ENCODE measurements at regions not wholly inside any gene's neighbourhood (a gene's known extent, or its start where the extent isn't known, plus 50 kb on each side); places are given as distances from the start of the nearest gene placed in this dataset.
"Not testable (repeated sequence)": the region's sequence is repeated elsewhere in the genome, so short reads cannot be mapped to it uniquely, and the experiment has no call there.

GRCh38 chr12:46608431-46609272 is 217.1 kb downstream of the SLC38A4 start:
- Histone ChIP-seq H3K9ac (ENCODE audit: low read depth in 1 of 3, low read length in 3 of 3) (no peak overlapping the region), H3K27ac (ENCODE audit: low read depth, low read length) (peak overlapping the region; percentile 34), H3K27me3 (ENCODE audit: control insufficient read depth in 3 of 3, insufficient read depth in 3 of 3, low read length in 3 of 3) (no peaks in the 10 kb centered on the region), H3K9me3 (ENCODE audit: control insufficient read depth in 3 of 3, low read length in 3 of 3) (no peaks in the 10 kb centered on the region), H3K36me3 (ENCODE audit: control insufficient read depth in 3 of 3, insufficient read depth in 3 of 3, low read length in 3 of 3) (no peaks in the 10 kb centered on the region), H3K4me1 (ENCODE audit: control insufficient read depth in 3 of 3, insufficient read depth in 3 of 3, low read length in 3 of 3) (peaks cover 6 to 13% (median 10%) of the 10 kb centered on the region in 3 donors), H3K4me3 (ENCODE audit: low read length in 3 of 3) (no peak overlapping the region)

- H3K4me1 ChIP-seq (ENCODE audit: control insufficient read depth in 3 of 3, insufficient read depth in 3 of 3, low read length in 3 of 3): peaks cover 6 to 11% (median 10%) of the 10 kb centered on the region in 3 donors
Measured at GRCh38 chr12:46604684-46605083, 221.1 kb downstream of the SLC38A4 start.

DNA sequence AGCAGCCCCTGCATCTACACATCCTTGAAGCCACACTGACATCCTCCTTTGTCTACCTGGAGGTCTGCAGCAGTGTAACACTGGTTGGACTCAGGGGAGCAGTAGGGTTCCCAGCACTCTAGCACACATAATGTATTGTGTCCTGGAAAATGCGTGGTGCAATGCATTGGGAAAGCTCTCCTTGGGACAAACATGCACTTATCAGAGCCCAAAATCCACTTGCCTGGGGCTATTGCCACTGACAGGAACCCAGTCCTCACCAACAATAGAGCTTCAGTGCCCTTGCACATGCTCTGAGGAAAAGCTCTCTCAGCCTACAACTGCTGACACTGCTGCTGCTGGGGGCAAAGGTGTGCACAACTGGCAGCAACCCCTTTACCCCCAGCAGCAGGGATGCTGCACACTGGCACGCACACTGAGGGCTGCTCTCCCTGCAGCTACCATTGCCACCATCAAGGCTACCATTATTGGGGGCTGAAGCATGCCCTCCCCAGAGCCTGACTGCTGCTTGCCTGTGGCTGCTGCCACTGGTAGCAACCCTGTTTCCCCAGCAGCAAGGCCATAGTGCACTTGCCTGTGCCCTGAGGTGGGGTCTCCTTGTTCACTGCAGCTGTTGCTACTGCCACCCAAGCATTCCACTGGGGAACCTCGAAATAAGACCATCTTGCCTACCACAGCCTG is 221.9 kb downstream of the SLC38A4 start:
- Histone ChIP-seq H3K9ac (ENCODE audit: low read depth in 1 of 3, low read length in 3 of 3) (no peak overlapping the region), H3K27ac (ENCODE audit: low read depth, low read length) (no peak overlapping the region), H3K9me3 (ENCODE audit: control insufficient read depth in 3 of 3, low read length in 3 of 3) (peaks cover 0 to 2% (median 0%) of the 10 kb centered on the region in 3 donors), H3K27me3 (ENCODE audit: control insufficient read depth in 3 of 3, insufficient read depth in 3 of 3, low read length in 3 of 3) (no peaks in the 10 kb centered on the region), H3K4me1 (ENCODE audit: control insufficient read depth in 3 of 3, insufficient read depth in 3 of 3, low read length in 3 of 3) (peaks cover 3 to 7% (median 7%) of the 10 kb centered on the region in 3 donors), H3K4me3 (ENCODE audit: low read length in 3 of 3) (no peak overlapping the region), H3K36me3 (ENCODE audit: control insufficient read depth in 3 of 3, insufficient read depth in 3 of 3, low read length in 3 of 3) (no peaks in the 10 kb centered on the region)

More at GRCh38 chr12:46604684-46605083, 221.1 kb downstream of the SLC38A4 start:
- no peak overlapping the region for H3K4me3 ChIP-seq (ENCODE audit: low read length in 3 of 3)
- no peaks in the 10 kb centered on the region for H3K36me3 ChIP-seq (ENCODE audit: control insufficient read depth in 3 of 3, insufficient read depth in 3 of 3, low read length in 3 of 3)
- peaks cover 0 to 2% (median 0%) of the 10 kb centered on the region in 3 donors for H3K9me3 ChIP-seq (ENCODE audit: control insufficient read depth in 3 of 3, low read length in 3 of 3)
- H3K27me3 ChIP-seq (ENCODE audit: control insufficient read depth in 3 of 3, insufficient read depth in 3 of 3, low read length in 3 of 3): no peaks in the 10 kb centered on the region
- H3K27ac ChIP-seq (ENCODE audit: low read depth, low read length): no peak overlapping the region
- no peak overlapping the region for H3K9ac ChIP-seq (ENCODE audit: low read depth in 1 of 3, low read length in 3 of 3)

DNA sequence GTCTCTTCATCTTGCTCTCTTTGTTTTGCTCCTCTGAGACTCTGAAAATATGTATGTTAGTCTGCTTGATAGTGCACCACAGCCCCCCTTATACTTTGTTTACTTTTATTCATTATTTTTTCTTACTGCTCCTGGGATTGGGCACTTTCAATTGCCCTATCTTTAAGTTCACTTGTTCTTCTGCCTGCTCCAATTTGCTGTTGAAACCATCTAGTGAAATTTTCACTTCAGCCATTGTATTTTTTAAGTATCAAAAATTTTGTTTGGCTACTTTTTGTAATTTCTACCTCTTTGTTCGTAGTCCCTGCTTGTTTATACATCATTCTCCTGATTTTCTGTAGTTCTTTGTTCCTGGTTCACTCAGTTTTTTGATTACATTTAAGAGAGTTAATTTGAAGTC is 223.3 kb downstream of the SLC38A4 start:
- Histone ChIP-seq H3K27me3 (ENCODE audit: control insufficient read depth in 3 of 3, insufficient read depth in 3 of 3, low read length in 3 of 3) (no peaks in the 10 kb centered on the region), H3K4me1 (ENCODE audit: control insufficient read depth in 3 of 3, insufficient read depth in 3 of 3, low read length in 3 of 3) (no peaks in the 10 kb centered on the region), H3K9me3 (ENCODE audit: control insufficient read depth in 3 of 3, low read length in 3 of 3) (peaks cover 0 to 2% (median 0%) of the 10 kb centered on the region in 3 donors)

DNA sequence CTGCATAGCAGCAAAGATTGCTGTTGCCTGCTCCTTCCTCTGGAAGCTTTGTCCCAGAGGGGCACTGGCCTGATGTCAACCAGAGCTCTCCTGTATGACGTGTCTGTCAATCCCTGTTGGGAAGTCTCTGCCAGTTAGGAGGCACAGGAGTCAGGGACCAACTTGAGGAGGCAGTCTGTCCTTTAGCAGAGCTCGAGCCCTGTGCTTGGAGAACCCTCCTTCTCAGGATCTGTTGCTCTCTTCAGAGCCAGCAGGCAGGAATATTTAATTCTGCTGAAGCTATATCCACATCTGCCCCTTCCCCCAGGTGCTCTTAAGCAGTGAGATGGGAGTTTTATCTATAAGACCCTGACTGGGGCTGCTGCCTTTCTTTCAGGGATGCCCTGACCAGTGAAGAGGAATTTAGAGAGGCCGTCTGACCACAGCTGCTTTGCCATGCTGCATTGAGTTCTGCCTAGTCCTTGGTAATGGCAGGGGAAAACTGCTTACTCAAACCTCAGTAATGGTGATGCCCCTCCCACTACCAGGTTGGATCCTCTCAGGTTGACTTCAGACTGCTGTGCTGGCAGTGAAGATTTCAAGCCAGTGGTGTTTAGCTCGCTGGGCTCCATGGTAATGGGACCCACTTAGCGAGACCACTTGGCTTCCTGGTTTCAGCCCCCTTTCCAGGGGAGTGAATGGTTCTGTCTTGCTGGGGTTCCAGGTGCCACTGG is 218.6 kb upstream of the SLC38A2 start:
- Histone ChIP-seq H3K9ac (ENCODE audit: low read depth in 1 of 3, low read length in 3 of 3) (no peak overlapping the region), H3K9me3 (ENCODE audit: control insufficient read depth in 3 of 3, low read length in 3 of 3) (no peaks in the 10 kb centered on the region), H3K27me3 (ENCODE audit: control insufficient read depth in 3 of 3, insufficient read depth in 3 of 3, low read length in 3 of 3) (no peaks in the 10 kb centered on the region), H3K4me1 (ENCODE audit: control insufficient read depth in 3 of 3, insufficient read depth in 3 of 3, low read length in 3 of 3) (no peaks in the 10 kb centered on the region), H3K4me3 (ENCODE audit: low read length in 3 of 3) (no peak overlapping the region), H3K27ac (ENCODE audit: low read depth, low read length) (no peak overlapping the region), H3K36me3 (ENCODE audit: control insufficient read depth in 3 of 3, insufficient read depth in 3 of 3, low read length in 3 of 3) (no peaks in the 10 kb centered on the region)

More for the DNA sequence above, 223.3 kb downstream of the SLC38A4 start:
- Histone ChIP-seq H3K9ac (ENCODE audit: low read depth in 1 of 3, low read length in 3 of 3) (no peak overlapping the region), H3K27ac (ENCODE audit: low read depth, low read length) (no peak overlapping the region), H3K36me3 (ENCODE audit: control insufficient read depth in 3 of 3, insufficient read depth in 3 of 3, low read length in 3 of 3) (no peaks in the 10 kb centered on the region), H3K4me3 (ENCODE audit: low read length in 3 of 3) (no peak overlapping the region)

DNA sequence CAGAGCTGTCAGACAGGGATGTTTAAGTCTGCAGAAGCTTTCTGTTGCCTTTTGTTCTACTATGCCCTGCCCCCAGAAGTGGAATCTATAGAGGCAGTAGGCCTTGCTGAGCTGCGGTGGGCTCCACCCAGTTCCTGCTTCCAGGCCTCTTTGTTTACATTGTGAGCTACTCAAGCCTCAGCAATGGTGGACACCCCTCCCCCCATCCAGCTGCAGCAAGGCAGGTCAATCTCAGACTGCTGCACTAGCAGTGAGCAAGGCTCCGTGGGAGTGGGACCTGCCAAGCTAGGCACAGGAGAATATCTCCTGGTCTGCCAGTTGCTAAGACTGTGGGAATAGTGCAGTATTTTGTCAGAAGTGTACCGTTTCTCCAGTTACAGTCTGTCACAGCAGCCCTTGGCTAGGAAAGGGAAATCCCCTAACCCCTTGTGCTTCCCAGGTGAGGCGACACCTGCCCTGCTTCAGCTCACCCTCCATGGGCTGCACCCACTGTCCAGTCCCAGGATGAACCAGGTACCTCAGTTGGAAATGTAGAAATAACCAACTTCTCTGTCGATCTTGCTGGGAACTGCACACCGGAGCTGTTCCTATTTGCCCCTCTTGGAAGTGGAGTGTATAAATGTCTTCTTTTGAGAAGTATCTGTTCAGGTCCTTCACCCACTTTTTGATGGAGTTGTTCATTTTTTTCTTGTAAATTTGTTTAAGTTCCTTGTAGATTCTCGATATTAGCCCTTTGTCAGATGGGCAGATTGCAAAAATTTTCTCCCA is 213.5 kb upstream of the SLC38A2 start:
- Histone ChIP-seq H3K9ac (ENCODE audit: low read depth in 1 of 3, low read length in 3 of 3) (no peak overlapping the region), H3K36me3 (ENCODE audit: control insufficient read depth in 3 of 3, insufficient read depth in 3 of 3, low read length in 3 of 3) (no peaks in the 10 kb centered on the region), H3K9me3 (ENCODE audit: control insufficient read depth in 3 of 3, low read length in 3 of 3) (no peaks in the 10 kb centered on the region), H3K27ac (ENCODE audit: low read depth, low read length) (no peak overlapping the region), H3K27me3 (ENCODE audit: control insufficient read depth in 3 of 3, insufficient read depth in 3 of 3, low read length in 3 of 3) (no peaks in the 10 kb centered on the region), H3K4me3 (ENCODE audit: low read length in 3 of 3) (no peak overlapping the region), H3K4me1 (ENCODE audit: control insufficient read depth in 3 of 3, insufficient read depth in 3 of 3, low read length in 3 of 3) (no peaks in the 10 kb centered on the region)

DNA sequence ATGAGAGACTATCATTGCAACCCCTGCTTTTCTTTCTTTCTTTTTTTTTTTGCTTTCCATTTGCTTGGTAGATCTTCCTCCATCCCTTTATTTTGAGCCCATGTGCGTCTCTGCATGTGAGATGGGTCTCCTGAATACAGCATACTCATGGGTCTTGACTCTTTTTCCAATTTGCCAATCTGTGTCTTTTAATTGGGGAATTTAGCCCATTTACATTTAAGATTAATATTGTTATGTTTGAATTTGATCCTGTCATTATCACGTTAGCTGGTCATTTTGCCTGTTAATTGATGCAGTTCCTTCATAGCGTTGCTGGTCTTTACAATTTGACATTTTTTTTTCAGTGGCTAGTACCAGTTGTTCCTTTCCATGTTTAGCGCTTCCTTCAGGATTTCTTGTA is 211.5 kb upstream of the SLC38A2 start:
- not testable (repeated sequence) for H3K9ac ChIP-seq (ENCODE audit: low read depth in 1 of 3, low read length in 3 of 3); H3K4me1 ChIP-seq (ENCODE audit: control insufficient read depth in 3 of 3, insufficient read depth in 3 of 3, low read length in 3 of 3); H3K9me3 ChIP-seq (ENCODE audit: control insufficient read depth in 3 of 3, low read length in 3 of 3); H3K27ac ChIP-seq (ENCODE audit: low read depth, low read length); H3K36me3 ChIP-seq (ENCODE audit: control insufficient read depth in 3 of 3, insufficient read depth in 3 of 3, low read length in 3 of 3); H3K4me3 ChIP-seq (ENCODE audit: low read length in 3 of 3); H3K27me3 ChIP-seq (ENCODE audit: control insufficient read depth in 3 of 3, insufficient read depth in 3 of 3, low read length in 3 of 3)

DNA sequence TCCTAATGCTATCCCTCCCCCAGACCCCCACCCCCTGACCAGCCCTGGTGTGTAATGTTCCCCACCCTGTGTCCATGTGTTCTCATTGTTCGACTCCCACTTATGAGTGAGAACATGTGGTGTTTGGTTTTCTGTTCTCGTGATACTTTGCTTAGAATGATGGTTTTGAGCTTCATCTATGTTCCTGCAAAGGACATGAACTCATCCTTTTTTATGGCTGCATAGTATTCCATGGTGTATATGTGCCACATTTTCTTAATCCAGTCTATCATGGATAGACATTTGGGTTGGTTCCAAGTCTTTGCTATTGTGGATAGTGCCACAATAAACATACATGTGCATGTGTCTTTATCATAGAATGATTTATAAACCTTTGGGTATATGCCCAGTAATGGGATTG is 209.4 kb upstream of the SLC38A2 start:
- H3K4me3 ChIP-seq (ENCODE audit: low read length in 3 of 3); H3K27ac ChIP-seq (ENCODE audit: low read depth, low read length); H3K4me1 ChIP-seq (ENCODE audit: control insufficient read depth in 3 of 3, insufficient read depth in 3 of 3, low read length in 3 of 3); H3K36me3 ChIP-seq (ENCODE audit: control insufficient read depth in 3 of 3, insufficient read depth in 3 of 3, low read length in 3 of 3); H3K9ac ChIP-seq (ENCODE audit: low read depth in 1 of 3, low read length in 3 of 3); H3K27me3 ChIP-seq (ENCODE audit: control insufficient read depth in 3 of 3, insufficient read depth in 3 of 3, low read length in 3 of 3); H3K9me3 ChIP-seq (ENCODE audit: control insufficient read depth in 3 of 3, low read length in 3 of 3): not testable (repeated sequence)

DNA sequence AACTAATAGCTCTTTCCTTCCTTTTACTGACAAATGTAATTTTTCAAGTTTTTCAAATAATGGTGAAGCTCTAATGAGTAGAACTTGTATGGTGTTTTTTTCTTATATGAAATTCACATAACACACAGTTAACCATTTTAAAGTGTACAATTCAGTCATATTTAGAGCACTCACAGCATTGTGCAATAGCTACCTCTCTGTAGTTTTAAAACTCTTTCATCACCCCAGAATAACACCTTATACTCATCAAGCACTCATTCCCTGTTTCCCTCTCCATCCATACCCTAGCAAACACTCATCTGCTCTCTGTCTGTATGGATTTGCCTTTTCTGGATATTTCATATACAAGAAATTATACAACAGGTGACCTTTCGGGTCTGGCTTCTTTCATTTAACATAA is 207.9 kb upstream of the SLC38A2 start:
- Histone ChIP-seq H3K9me3 (ENCODE audit: control insufficient read depth in 3 of 3, low read length in 3 of 3) (no peaks in the 10 kb centered on the region), H3K4me1 (ENCODE audit: control insufficient read depth in 3 of 3, insufficient read depth in 3 of 3, low read length in 3 of 3) (peaks cover 4 to 5% (median 4%) of the 10 kb centered on the region in 3 donors), H3K27ac (ENCODE audit: low read depth, low read length) (no peak overlapping the region), H3K9ac (ENCODE audit: low read depth in 1 of 3, low read length in 3 of 3) (no peak overlapping the region), H3K27me3 (ENCODE audit: control insufficient read depth in 3 of 3, insufficient read depth in 3 of 3, low read length in 3 of 3) (no peaks in the 10 kb centered on the region), H3K36me3 (ENCODE audit: control insufficient read depth in 3 of 3, insufficient read depth in 3 of 3, low read length in 3 of 3) (no peaks in the 10 kb centered on the region), H3K4me3 (ENCODE audit: low read length in 3 of 3) (no peak overlapping the region)
